HTR-8/SVneo (cell line): ENCODE measurements at regions not wholly inside any gene's neighbourhood (a gene's known extent, or its start where the extent isn't known, plus 50 kb on each side); places are given as distances from the start of the nearest gene placed in this dataset.
"Not testable (repeated sequence)": the region's sequence is repeated elsewhere in the genome, so short reads cannot be mapped to it uniquely, and the experiment has no call there.

Experiments used
- DNase-seq: peaks from one replicate; pipeline ENCODE4 v3.0.0; 2011; ENCODE audit warnings: low spot score, mixed read lengths; ENCODE audit not compliant: insufficient read length
- FAIRE-seq: peaks from 2 replicates; lab custom pipeline; 2011; peaks lifted over from hg19 to GRCh38; lab: Jason Lieb, UNC

DNA sequence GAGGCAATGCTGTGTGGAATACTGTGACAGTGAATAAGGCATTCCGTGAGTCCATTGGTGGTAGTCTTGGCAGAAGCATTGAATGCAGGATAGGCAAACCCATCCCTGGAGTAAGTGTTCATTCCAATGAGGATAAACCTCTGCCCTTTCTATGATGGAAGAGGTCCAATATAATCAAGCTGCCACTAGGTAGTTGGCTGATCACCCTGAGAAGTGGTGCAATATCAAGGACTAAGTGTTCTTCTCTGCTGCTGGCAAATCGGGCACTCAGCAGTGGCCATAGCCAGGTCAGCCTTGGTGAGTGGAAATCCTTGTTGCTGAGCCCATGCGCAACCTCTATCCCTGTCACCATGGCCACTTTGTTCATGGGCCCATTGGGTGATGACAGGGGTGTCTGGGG is 70.1 kb downstream of the FBXO4 start:
- DNase-seq (no peak), FAIRE-seq (no peak)

GRCh38 chr5:42001673-42002072 is 76.6 kb downstream of the FBXO4 start:
- FAIRE-seq (no peak), DNase-seq (no peak)

- not testable (repeated sequence) for DNase-seq, FAIRE-seq
These were observed 78.8 kb downstream of the FBXO4 start for GRCh38 chr5:42003852-42004251.

GRCh38 chr5:42005561-42006153 is 80.6 kb downstream of the FBXO4 start:
- DNase-seq = no peak
- no peak for FAIRE-seq

- FAIRE-seq = no peak
- DNase-seq = no peak
These were observed 88.5 kb downstream of the FBXO4 start for GRCh38 chr5:42013561-42013960.

- FAIRE-seq = no peak
- DNase-seq = no peak
These were observed 90.2 kb downstream of the FBXO4 start for GRCh38 chr5:42015254-42015653.

- DNase-seq (no peak), FAIRE-seq (no peak)
These were observed 90.6 kb downstream of the FBXO4 start for GRCh38 chr5:42015681-42016080.

DNA sequence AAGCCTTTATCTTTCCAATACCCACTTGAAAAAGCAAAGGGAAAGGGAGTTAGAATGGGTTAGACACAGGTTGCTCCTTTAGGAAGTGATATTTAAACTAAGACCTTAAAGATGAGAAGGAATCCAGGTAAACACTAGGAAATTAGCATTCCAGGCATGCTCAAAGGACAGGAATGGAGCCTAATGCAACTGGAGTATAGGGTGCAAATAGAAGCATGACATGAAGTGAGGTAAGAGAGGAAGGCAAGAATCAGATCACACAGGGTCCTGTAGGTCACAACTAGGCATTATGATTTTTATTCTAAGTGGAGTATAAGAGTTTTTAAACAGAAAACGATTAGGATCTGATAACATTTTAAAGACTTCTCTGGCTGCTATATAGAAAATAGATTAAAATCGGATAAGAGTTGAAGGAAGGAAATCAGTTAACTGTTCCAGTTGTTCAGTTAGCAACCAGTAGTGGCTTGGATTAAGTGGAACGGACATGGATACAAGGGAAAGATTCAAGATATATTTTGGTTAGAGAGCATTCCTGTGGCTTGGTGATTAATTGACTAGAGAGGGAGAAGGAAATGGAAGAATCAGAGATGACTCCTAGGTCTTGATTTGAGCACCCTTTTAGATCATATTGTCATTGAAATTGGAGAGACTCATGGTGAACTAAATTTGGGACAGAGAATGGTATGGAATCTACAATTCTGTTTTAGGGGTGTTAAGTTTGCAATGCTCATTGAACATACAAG is 95.9 kb downstream of the FBXO4 start:
- DNase-seq (no peak), FAIRE-seq (no peak)

- DNase-seq (no peak), FAIRE-seq (no peak)
These were observed 96.8 kb downstream of the FBXO4 start for GRCh38 chr5:42021923-42022322.

GRCh38 chr5:42022383-42022972 is 97.4 kb downstream of the FBXO4 start:
- FAIRE-seq = no peak
- no peak for DNase-seq

DNA sequence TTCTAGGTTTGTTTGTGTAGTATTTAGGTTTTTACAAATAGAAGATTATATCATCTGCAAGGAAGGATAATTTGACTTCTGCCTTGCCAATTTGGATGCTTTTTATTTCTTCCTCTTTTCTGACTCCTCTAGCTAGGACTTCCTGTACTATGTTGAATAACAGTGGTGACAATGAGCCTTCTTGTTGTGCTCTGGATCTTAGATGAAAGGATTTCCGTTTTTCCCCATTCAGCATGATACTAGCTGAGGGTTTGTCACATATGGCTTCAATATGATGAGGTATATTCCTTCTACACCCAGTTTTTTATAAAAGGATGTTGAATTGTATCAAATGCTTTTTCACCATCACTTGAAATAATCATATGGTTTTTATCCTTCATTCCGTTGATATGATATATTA is 101.4 kb downstream of the FBXO4 start:
- DNase-seq = no peak
- no peak for FAIRE-seq

- DNase-seq (no peak), FAIRE-seq (no peak)
These were observed 107.1 kb downstream of the FBXO4 start for GRCh38 chr5:42032137-42032536.

GRCh38 chr5:42035526-42035925 is 110.4 kb downstream of the FBXO4 start:
- DNase-seq = no peak
- FAIRE-seq = no peak

DNA sequence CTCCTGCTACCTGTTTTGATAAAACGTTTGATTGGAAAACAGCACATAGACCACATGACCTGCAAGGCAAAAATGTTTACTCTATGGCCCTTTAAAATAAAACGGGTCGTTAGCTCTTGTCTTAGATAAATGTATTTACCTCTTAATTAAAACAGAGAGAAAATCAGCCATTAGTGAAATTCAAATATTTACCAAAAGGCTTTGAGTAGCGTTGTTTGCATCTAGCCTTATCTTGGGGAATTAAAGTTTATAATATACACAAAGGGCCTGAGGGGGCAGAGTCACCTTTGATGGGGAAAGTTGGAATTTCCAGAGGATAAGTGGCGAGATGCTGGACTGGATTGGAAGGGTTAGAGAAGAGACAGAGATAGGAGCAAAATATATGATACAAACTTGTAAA is 111.3 kb downstream of the FBXO4 start:
- DNase-seq (no peak), FAIRE-seq (no peak)

DNA sequence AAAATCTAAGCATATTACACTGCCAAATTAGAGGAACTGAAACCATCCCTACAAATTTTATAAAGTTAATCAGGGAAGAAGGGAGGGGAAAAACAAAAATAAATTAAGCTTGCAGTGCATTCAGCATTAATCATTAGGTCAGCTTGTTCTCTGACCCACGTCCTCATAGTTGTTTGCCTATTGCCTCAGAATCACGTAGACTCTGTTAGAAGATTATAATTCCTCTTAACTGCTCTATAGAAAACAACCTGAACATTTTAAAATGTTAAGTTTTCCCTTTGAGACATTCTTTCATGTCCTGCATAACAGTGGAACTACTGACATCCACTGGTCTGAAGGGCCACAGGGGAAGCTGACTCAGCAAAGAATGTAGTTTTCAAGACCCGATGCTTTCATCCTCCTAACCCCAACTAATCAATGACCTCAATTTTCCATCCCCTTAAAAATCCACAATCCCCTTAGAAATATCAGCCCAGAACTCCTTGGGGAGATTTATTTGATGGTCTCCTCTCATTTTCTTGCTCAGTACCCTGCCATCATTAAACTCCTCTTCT is 112.4 kb downstream of the FBXO4 start:
- DNase-seq = no peak
- FAIRE-seq = no peak

- DNase-seq = no peak
- no peak for FAIRE-seq
These were observed 118.3 kb downstream of the FBXO4 start for GRCh38 chr5:42043400-42043799.

GRCh38 chr5:42057254-42057690 is 132.2 kb downstream of the FBXO4 start:
- DNase-seq (peak; percentile 43), FAIRE-seq (peak; percentile 85)

GRCh38 chr5:42059291-42059690 is 134.2 kb downstream of the FBXO4 start:
- DNase-seq (no peak), FAIRE-seq (no peak)

DNA sequence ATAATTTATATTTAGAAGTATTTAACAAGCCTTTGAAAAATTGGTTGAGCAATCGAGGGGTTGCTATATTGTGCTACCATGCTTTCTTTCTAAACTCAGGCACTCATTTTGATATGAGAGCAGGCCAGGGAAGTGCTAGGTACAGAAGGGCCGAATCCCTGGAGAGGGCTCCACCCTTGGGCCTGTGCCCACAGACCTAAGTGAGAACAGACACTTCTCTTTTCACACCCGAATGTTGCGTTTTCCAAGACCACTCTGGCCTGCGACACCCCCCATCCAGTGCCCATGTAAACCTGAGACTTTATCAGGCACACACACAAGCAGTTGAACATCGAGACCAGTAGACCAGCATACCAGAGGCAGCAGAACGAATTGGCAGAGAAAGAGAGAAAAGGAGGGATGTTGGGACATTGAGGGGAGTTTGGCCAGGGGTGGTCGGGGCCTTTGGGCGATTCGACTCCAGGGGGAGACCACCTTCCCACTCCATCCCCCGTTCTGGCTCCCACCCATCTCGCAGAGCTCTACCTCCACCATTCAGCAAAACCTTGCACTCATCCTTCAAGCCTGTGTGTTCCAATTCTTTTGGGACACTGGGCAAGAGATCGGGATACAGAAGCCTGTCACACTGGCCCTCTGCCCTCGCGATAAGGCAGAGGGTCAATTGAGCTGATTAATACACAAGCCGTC is 134.8 kb downstream of the FBXO4 start:
- FAIRE-seq (peak; percentile 42), DNase-seq (no peak)

- DNase-seq = no peak
- no peak for FAIRE-seq
These were observed 136.0 kb downstream of the FBXO4 start for GRCh38 chr5:42061121-42061520.

- DNase-seq = no peak
- FAIRE-seq = no peak
These were observed 139.7 kb downstream of the FBXO4 start for GRCh38 chr5:42064821-42065220.
